HG02973 (cell line): ENCODE measurements at regions not wholly inside any gene's neighbourhood (a gene's known extent, or its start where the extent isn't known, plus 50 kb on each side); places are given as distances from the start of the nearest gene placed in this dataset.
"Not testable (repeated sequence)": the region's sequence is repeated elsewhere in the genome, so short reads cannot be mapped to it uniquely, and the experiment has no call there.

Source experiments
- ATAC-seq: cut with Tn5 transposase; IDR thresholded peaks from one replicate; pipeline ENCODE4 v1.9.1; 2021; ENCODE audit warnings: moderate library complexity; ENCODE audit not compliant: unreplicated experiment

DNA sequence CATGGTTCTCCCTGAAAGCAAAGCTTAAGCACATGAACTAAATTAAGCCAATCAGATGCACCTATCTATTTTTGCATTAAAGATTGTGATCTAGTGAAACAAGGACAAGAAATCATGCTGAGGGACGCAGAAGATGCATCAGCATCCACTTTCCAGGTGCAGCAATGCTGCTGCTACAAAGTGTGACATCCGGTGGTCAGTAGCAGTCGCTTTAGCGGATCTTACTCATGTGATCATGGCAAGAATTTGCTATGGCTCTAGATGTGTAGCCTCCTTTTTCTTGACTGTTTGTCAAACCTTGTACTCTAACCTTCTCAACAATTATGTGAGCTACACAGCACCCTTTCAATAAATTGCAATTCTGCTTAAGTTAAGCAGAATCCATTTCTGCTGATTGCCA is 126.8 kb upstream of the SMLR1 start:
- ATAC-seq = no peak

DNA sequence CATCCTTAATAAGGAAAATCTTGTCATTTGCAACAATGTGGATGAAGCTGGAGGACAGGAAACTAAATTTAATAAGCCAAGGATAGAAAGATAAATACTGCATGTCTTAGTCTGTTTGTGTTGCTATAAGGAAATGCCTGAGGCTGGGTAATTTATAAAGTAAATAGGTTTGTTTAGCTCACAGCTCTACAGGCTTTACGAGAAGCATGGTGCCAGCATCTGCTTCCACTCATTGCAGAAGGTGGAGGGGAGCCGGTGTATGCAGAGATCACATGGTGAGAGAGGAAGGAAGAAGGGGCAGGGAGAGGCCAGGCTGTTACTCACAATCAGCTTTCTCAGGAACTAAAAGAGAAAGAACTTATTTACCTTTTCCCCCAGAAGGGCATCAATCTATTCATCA is 118.9 kb upstream of the SMLR1 start:
- no peak for ATAC-seq

DNA sequence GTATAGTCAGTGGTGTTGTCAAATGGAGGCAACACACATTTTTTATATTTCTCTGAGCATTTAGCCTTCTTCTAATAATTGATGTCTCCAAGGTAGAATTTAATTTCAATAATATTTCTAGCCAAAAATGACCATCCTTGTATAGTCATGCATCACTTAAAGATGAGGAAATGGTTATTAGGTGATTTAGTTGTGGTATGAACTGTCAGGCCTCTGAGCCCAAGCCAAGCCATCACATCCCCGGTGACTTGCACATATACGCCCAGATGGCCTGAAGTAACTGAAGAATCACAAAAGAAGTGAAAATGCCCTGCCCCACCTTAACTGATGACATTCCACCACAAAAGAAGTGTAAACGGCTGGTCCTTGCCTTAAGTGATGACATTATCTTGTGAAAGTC is 115.6 kb upstream of the SMLR1 start:
- not testable (repeated sequence) for ATAC-seq

DNA sequence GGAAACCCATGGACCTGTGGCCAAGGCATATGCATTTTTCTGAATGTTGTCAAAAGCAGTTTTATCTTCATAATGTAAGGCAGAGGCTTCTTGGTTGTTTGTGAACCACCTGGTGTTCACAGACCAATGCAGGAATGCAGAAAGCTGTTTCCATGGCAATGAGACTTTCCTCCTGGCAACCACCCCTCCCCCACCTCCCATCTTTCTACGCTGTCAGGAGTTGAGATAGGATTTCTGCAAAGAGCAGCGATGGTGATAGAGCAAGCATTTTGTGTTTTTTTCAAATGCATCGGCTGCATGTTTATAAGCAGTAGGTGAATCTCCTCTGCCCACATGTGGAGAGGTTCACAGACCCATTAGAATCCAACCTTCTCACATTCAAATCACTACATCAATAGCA is 114.1 kb upstream of the SMLR1 start:
- ATAC-seq = no peak

DNA sequence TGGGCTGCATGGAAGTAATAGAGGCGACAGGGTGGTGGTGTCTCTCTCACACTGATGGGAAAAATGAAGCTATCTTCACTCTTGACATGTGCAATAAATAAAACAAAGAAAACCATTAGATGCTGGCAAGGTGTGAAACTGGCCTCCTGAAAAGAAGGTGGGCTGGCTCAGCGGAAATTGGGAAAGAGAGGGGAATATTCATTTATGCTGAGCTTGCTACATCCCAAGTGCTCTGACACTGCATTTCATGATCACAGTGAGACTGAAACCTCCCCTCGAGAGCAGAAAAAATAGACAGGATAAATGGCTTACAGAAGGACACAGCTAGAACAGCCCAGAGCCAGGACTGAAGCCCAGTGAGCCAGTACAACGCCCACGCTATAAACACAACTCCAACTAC is 112.1 kb upstream of the SMLR1 start:
- ATAC-seq = no peak

DNA sequence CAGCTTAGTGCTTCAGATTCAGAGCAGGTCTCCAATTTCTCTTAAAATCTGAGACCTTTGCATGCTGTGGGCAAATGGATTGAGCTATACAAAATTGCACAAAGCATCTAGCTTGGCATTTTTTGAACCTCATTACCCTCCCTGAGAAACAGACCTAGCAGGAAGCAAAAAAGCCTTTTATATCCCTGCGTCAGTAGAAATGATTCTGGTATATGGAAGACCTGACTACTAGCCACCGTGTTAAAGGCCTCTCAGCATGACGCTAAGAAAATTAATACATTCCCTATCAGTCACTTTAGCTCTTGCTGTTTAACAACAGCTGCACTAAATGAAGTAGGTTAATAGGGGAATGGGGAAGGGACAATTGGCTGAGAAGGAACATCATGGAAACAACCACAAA is 110.7 kb upstream of the SMLR1 start:
- no peak for ATAC-seq

DNA sequence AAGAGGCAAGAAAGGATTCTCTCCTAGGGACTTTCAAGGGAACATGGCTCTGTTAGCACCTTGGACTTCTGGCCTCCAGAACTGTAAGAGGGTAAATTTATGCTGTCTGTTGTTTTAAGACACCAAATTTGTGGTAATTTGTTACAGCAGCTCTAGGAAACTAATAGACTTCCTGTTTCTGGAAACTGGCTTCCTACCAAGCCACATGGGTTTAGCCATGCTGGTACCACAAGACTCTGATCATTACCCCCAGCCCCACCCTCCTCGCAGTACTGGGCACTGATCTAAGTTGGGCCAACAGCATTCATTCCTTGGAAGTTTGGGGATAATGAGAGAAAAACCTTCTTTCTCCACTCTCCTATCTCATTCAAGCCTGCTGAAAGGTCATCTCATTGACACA is 109.5 kb upstream of the SMLR1 start:
- no peak for ATAC-seq

DNA sequence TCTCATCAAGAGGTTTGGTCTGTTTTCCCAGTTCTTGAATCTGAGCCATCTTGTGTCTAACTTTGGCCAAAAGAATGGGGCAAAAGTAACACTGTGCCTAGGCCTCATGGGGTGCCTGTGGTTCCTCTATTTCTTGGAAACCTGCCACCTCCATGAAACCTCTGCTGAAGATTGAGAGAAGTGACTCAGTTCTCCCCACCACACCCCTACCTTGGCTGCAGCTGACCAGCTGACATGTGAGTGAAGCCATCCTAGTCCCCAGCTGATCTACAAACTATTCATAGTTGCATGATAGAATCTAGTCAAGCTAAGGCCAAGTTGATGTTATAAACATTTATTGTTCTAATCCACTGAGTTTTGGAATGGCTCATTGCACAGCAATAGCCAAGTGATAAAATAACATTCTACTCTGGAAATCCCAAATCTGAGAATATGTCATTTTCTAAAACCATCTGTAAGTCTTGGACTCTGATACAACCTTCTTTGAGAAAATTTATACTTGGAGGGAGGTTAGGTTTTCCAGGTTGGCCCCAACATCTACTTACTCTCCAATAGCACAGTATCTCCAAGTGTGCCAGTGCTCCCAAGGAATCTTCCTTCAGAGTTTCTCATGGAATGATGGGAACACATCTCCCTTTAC is 107.0 kb upstream of the SMLR1 start:
- ATAC-seq = no peak

DNA sequence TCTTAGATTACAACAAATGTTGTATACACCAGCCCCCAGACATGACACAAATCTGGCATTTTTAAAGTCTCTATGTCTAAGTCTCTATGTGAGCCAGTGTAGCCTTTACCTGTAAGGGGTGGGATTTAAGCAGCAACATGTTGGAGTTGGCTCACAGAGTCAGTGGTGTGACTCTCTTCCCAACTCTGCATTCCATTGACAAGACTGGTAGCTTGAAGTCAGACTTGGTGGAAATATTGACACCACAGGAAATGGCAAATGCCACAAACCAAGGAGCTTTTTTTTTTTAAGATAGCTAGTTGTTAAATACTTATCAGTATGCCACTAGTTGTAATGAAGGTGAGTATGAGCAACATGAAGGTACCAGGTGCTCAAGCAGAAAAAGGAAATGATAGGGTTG is 103.1 kb upstream of the SMLR1 start:
- no peak for ATAC-seq

DNA sequence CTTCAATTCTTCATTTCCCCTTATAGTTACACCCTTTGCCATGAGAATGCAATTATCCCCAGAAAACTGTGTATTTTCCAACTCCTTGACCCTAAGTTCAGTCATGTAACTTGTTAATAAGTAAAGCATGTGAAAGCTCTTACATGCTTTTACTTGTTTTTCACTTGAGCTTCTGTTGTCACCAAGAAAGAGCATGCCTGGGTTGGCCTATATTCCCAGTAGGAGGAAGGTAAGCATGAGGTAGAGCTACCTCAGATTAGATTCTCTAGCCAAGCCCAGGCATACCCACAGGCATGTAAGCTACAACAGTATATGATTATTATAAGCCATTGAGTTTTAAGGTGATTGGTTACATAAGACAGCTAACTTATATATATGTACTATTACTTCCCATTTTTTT is 101.7 kb upstream of the SMLR1 start:
- no peak for ATAC-seq

DNA sequence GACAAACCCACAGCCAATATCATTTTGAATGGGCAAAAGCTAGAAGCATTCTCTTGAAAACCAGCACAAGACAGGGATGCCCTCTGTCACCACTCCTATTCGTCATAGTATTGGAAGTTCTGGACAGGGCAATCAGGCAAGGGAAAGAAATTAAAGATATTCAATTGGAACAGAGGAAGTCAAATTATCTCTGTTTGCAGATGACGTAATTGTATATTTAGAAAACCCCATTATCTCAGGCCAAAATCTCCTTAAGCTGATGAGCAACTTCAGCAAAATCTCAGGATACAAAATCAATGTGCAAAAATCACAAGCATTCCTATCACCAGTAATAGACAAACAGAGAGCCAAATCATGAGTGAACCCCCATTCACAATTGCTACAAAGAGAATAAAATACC is 99.1 kb upstream of the SMLR1 start:
- not testable (repeated sequence) for ATAC-seq

DNA sequence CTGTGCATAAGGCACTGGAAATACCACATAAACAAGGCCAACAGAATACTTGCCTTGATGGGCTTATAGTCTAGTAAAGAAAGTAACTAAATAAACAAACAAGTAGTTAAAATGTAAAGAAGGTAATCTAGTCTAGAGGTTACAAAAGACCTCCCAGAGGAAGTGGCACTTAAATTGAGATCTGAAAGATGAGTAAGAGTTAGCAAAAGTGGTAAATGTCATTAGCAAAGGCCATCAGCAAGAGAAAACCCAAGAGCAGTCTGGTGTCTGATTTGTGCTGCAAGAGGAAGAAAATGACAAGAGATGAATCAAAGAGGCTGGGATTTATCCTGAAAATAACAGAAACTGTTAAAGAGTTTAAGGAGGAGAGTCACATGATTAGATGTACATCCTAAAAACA is 96.6 kb upstream of the SMLR1 start:
- no peak for ATAC-seq

DNA sequence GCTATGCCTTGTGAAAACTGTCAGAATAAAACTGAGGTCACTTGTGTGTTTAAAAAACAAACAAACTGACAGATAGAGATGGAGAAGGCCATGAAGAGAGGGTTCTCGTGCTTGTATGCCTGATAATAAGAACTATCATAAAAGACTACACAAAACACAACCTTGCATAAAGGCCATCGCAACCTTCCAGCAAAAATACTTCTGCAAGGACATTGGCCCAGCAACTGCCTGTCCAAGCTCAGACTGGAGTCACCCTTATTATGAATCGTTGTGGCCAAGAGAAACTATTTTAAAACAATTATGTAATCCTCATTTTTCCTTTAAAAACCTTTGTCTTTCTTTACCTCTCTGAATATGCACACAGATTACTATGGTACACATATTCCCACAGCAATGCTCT is 93.0 kb upstream of the SMLR1 start:
- ATAC-seq = no peak

DNA sequence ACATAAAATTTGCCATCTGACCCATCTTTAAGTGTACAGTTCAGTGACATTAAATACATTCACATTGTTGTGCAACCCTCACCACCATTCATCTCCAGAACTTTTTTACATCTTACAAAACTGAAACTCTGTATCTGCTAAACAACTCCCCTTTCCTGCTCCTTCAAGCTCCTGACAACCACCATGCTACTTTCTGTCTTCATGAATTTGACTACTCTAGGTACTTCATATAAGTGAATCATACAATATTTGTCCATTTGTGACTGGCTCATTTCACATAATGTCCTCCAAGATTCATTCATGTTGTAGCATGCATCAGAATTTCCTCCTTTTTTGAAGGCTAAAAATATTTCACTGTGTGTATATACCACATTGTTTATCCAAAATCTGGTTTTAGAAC is 86.9 kb upstream of the SMLR1 start:
- no peak for ATAC-seq

DNA sequence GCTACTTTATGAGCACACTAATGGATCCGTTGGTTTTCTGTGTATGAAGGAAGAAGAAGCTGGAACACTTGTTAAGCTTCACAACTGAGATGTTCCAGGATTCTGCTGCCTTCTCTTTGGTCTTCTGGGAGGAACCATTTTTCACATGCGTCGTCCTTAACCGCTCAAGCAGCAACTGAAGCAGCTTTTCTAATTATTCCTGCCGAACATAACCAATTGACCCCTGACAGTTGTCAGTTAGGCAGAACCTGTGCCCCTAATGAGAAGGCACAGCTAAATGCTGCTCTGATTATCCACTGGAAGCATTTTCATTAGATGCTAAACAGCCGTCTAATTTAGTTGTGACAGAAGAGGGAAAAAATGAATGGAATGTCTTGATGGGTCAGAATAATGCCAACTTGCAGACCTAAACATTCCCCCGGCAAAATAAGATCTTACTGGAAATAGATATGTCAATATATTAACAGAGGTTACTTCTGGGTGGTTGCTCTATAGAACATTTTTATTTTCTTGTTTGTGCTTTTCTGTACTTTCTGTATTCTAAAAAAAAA is 85.0 kb upstream of the SMLR1 start:
- no peak for ATAC-seq

DNA sequence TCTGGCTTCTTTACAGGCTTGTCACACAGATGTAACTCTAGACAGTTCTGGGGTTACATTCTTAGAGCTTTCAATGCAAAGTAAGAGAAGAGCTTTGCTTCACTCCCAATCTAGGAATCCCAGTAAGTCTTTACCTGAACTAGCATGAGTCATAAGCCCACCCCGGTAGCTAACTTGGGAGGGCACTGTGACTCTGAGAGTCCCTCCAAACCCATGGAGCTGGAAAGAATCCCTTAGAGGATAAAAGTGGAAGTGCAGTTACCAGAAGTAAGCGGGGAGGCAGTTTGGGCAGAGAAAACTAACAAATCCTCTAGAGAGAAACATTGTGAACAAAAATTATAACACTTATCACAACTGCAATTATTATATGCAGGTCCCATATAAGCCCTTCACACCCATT is 84.0 kb upstream of the SMLR1 start:
- ATAC-seq = no peak

DNA sequence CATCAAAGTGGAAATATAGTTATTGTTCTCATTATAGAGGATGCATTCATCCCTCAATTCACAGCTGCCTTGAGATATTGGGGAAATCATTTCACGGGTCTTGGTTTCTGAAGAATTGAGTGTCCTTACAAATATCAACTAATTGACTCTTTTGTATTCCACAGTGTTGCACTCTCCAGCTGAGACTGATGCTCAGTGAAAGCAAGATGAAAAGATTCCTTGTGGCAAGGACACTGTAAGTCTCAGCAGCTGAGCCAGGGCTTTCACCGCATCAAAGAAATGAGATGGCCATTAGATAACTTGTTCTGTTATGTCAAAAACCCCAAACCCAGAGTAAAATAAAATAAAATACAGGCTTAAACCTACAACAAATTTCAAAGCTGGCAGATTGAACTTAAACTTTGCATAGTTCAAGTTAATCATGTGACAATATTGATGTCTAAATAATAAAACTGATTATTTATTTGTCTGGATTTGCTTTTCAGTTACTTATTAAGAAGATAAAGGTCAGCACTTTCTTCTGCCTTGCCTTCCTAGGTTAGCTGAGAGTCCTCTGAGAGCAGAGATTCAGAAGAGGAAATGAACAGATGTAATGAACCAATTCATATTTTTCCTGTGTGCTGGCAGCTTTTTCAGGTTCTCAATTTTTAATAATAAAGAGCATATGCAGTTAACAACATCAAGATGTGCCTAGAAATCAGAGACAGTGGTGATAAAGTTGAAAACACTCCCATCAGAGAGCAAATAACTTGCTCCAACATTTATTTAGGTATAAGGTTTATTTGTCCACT is 82.4 kb upstream of the SMLR1 start:
- ATAC-seq = no peak

DNA sequence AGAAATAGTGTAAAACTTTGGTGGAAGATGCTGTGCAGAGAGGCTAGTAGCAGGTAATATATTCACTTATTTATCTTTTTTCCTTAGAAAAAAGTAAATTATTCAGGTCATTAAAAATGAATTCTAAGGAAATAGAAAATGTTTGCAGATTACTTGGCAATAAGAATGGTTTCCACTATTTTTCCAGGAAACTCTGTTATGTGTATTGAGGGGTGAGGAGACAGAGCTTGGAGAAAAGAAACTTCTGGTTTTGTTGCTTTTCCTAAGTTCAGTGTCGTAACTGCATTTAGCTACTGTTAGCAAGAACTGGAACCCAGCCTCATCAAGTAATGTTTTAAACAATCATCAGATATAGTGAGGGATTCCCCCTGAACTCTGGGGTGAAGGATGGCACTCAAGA is 79.2 kb upstream of the SMLR1 start:
- no peak for ATAC-seq

DNA sequence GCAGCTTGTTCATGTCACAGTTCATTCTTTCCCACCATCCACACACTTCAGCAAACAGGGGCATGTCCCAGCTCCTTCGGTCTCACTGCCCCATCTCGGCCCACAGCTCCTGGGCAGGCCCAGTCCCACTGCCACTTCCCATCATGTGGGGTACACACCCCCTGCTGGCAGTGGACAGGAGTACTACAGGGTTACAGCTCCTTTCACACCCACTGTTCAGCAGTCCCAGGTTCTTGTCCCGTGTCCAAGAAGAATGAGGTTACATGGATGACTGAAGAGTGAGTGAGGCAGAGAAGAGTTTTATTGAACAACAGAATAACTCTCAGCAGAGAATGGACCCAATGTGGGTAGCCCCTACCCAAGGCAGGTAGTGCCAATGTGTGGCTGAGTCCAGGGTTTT is 77.8 kb upstream of the SMLR1 start:
- ATAC-seq = no peak

DNA sequence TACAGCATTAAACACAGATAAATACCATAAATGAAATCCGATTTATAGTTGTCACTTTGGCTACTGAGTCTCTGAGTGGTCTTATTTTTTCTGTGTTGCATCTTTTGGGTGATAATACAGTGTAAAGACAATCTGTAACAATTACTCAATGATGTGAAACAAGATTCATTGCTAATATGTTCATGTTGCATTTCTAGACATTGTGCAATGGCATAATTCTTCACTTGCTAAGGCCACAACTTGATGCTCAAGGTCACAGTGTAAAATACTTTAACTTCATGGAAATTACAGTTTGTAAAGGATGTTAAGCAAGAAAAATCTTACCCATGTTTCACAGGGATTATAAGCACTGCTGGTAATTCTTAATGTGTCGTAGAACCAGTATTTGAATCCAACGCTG is 74.9 kb upstream of the SMLR1 start:
- no peak for ATAC-seq

DNA sequence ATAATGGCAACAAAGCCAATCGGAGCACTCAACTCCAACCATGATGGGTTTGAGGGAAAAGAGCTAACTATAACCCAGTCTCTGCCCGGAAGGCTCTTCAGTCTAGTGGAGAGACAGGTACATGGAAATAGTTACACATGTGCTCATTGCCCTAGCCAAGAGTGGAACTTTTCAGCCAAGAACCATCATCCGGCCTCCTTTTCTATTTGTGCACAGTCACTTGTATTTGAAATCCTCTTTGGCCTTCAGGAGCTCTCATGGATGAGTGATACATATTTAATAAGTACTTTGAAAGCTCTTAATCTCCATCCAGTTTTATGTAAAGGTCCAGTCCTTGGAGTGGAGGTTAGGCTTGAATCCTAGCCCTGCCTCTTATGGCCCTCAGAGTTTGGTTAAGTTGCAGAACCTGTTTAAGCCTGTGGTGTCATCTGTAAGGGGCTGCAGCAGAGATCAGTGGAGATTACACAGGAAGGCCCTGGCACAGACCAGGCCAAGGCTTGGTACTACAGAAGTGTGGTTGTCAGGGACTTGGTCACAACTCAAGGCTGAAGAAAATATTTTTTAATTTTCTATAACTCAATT is 72.3 kb upstream of the SMLR1 start:
- ATAC-seq = no peak

DNA sequence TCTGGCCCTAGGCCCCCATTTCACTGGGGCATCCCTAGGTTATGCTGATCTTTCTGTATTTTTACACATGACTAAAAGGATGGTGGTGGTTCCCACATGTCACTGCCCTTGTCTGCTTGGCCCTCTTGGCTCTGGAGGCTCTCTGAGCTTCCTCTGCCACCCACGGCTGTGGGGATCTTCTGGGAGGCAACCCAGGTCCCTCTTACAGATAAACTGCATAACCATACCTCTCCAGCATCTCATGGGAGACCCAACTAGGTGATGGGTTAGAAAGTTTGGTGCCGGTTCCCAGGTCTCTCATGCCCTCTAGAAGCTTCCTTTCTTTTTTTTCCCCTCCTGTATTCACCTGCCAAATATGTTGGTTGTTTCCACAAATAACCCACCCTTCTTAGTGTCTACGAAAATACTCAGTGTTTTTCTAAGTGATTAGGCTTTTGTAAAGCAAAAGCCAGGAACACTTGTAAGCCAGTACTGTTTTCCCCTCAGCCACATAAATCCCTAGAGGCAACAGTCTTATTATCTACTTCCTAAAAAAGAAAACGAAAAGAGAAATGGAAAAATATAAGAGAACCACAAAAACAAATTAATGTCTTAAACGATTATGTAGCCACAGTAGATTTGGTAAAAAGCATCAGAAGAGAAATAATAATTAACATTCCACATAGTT is 71.7 kb upstream of the SMLR1 start:
- ATAC-seq = no peak
